ENCODE measurements at regions not wholly inside any gene's neighbourhood (a gene's known extent, or its start where the extent isn't known, plus 50 kb on each side); places are given as distances from the start of the nearest gene placed in this dataset.

- TF ChIP-seq TCF7L2 (IDR thresholded peaks at IDR 0.05; ENCODE audit: low read depth, low read length): peak; percentile 62
- no peak for TF ChIP-seq CTCF (IDR thresholded peaks at IDR 0.05)
- TF ChIP-seq POLR2AphosphoS5 (IDR thresholded peaks at IDR 0.05; ENCODE audit: low read depth, low read length): no peak
- no peak for TF ChIP-seq REST (IDR thresholded peaks at IDR 0.05; ENCODE audit: insufficient read depth in 1 of 2, low read depth in 2 of 2, low read length in 1 of 2)
- TF ChIP-seq SIN3A (IDR thresholded peaks at IDR 0.05; ENCODE audit: borderline replicate concordance, insufficient read depth, low read depth, low read length): no peak
- H3K9me3 ChIP-seq (ENCODE audit: control insufficient read depth, insufficient read depth, low read depth, low read length): no peaks in the 10 kb centered on the region
- in situ Hi-C loops (cut with HindIII; ENCODE audit: low pct_unique_long_range_greater_than_20kb, low sequenced_read_pairs): no loop called here
- ChIA-PET POLR2A (no interaction called here), CTCF (no interaction called here)
- H3K4me3 ChIP-seq (ENCODE audit: low read depth in 2 of 2, low read length in 2 of 2): no peak overlapping the region
- BruUV-seq (replicated peaks): no TSS peak
- intact Hi-C loops (cut with micrococcal nuclease; ENCODE audit: unreplicated experiment): no loop called here
- no peaks in the 10 kb centered on the region for H3K27me3 ChIP-seq (ENCODE audit: control insufficient read depth, insufficient read depth, low read length)
- no peaks in the 10 kb centered on the region for H3K4me1 ChIP-seq (ENCODE audit: control insufficient read depth, insufficient read depth, low read length)
- DNase-seq (ENCODE audit: low read depth, low spot score) (no peak), ATAC-seq (no peak)
- no peak overlapping the region for H3K27ac ChIP-seq (ENCODE audit: low read length)
- no peaks in the 10 kb centered on the region for H3K36me3 ChIP-seq (ENCODE audit: control insufficient read depth, insufficient read depth, low read length)
Observed at GRCh38 chr11:90913131-90913668, 690.4 kb upstream of the CHORDC1 start.

- ChIA-PET POLR2A (no interaction called here), CTCF (no interaction called here)
- intact Hi-C loops (cut with micrococcal nuclease; ENCODE audit: unreplicated experiment): no loop called here
- Histone ChIP-seq H3K36me3 (ENCODE audit: control insufficient read depth, insufficient read depth, low read length) (no peaks in the 10 kb centered on the region), H3K27ac (ENCODE audit: low read length) (no peak overlapping the region), H3K27me3 (ENCODE audit: control insufficient read depth, insufficient read depth, low read length) (no peaks in the 10 kb centered on the region), H3K9me3 (ENCODE audit: control insufficient read depth, insufficient read depth, low read depth, low read length) (no peaks in the 10 kb centered on the region), H3K4me3 (ENCODE audit: low read depth in 2 of 2, low read length in 2 of 2) (no peak overlapping the region), H3K4me1 (ENCODE audit: control insufficient read depth, insufficient read depth, low read length) (no peaks in the 10 kb centered on the region)
- ATAC-seq: no peak
- TF ChIP-seq TCF7L2 (IDR thresholded peaks at IDR 0.05; ENCODE audit: low read depth, low read length) (no peak), SIN3A (IDR thresholded peaks at IDR 0.05; ENCODE audit: borderline replicate concordance, insufficient read depth, low read depth, low read length) (no peak), POLR2AphosphoS5 (IDR thresholded peaks at IDR 0.05; ENCODE audit: low read depth, low read length) (no peak), REST (IDR thresholded peaks at IDR 0.05; ENCODE audit: insufficient read depth in 1 of 2, low read depth in 2 of 2, low read length in 1 of 2) (no peak), CTCF (IDR thresholded peaks at IDR 0.05) (no peak)
- DNase-seq (ENCODE audit: low read depth, low spot score): no peak
- in situ Hi-C loops (cut with HindIII; ENCODE audit: low pct_unique_long_range_greater_than_20kb, low sequenced_read_pairs): no loop called here
- BruUV-seq (replicated peaks): no TSS peak
Observed at GRCh38 chr11:90912631-90913030, 689.8 kb upstream of the CHORDC1 start.
